Superior temporal gyrus (tissue), 1 donor: ENCODE measurements at regions not wholly inside any gene's neighbourhood (a gene's known extent, or its start where the extent isn't known, plus 50 kb on each side); places are given as distances from the start of the nearest gene placed in this dataset.

Source experiments
- DNase-seq: peaks from one replicate; pipeline ENCODE4 v3.0.0-alpha.2; 2016; ENCODE audit errors: extremely low spot score

- no peak for DNase-seq
Measured at GRCh38 chr15:91521996-91522395, 331.5 kb upstream of the SLCO3A1 start.

GRCh38 chr15:91522605-91523332 is 330.7 kb upstream of the SLCO3A1 start:
- DNase-seq: peak; percentile 90

- no peak for DNase-seq
Measured at GRCh38 chr15:91523596-91523995, 329.9 kb upstream of the SLCO3A1 start.

GRCh38 chr15:91524534-91524933 is 329.0 kb upstream of the SLCO3A1 start:
- DNase-seq: no peak

GRCh38 chr15:91525751-91526150 is 327.8 kb upstream of the SLCO3A1 start:
- DNase-seq: no peak

GRCh38 chr15:91526424-91526823 is 327.1 kb upstream of the SLCO3A1 start:
- no peak for DNase-seq

GRCh38 chr15:91528801-91529200 is 324.7 kb upstream of the SLCO3A1 start:
- DNase-seq: no peak

- DNase-seq: no peak
Measured at GRCh38 chr15:91529534-91529933, 324.0 kb upstream of the SLCO3A1 start.

- DNase-seq: no peak
Measured at GRCh38 chr15:91530279-91530678, 323.2 kb upstream of the SLCO3A1 start.

GRCh38 chr15:91530956-91531582 is 322.4 kb upstream of the SLCO3A1 start:
- DNase-seq: no peak

GRCh38 chr15:91534235-91534634 is 319.3 kb upstream of the SLCO3A1 start:
- DNase-seq: peak; percentile 62

GRCh38 chr15:91534976-91535375 is 318.5 kb upstream of the SLCO3A1 start:
- no peak for DNase-seq

GRCh38 chr15:91535856-91536500 is 317.5 kb upstream of the SLCO3A1 start:
- DNase-seq: no peak

- peak; percentile 62 for DNase-seq
Measured at GRCh38 chr15:91537856-91538255, 315.7 kb upstream of the SLCO3A1 start.

- no peak for DNase-seq
Measured at GRCh38 chr15:91538782-91539181, 314.7 kb upstream of the SLCO3A1 start.

- DNase-seq: no peak
Measured at GRCh38 chr15:91541286-91541685, 312.2 kb upstream of the SLCO3A1 start.

GRCh38 chr15:91542226-91542625 is 311.3 kb upstream of the SLCO3A1 start:
- DNase-seq: no peak

- no peak for DNase-seq
Measured at GRCh38 chr15:91547356-91547755, 306.2 kb upstream of the SLCO3A1 start.

GRCh38 chr15:91548549-91548948 is 305.0 kb upstream of the SLCO3A1 start:
- no peak for DNase-seq

GRCh38 chr15:91549581-91549980 is 303.9 kb upstream of the SLCO3A1 start:
- no peak for DNase-seq

- DNase-seq: peak; percentile 68
Measured at GRCh38 chr15:91552555-91552954, 301.0 kb upstream of the SLCO3A1 start.

- no peak for DNase-seq
Measured at GRCh38 chr15:91553196-91553854, 300.2 kb upstream of the SLCO3A1 start.
